ENCODE measurements at regions not wholly inside any gene's neighbourhood (a gene's known extent, or its start where the extent isn't known, plus 50 kb on each side); places are given as distances from the start of the nearest gene placed in this dataset.
"Not testable (repeated sequence)": the region's sequence is repeated elsewhere in the genome, so short reads cannot be mapped to it uniquely, and the experiment has no call there.

GRCh38 chr3:159502986-159503385 lies 485.6 kb upstream of the IL12A start:
- H3K36me3 ChIP-seq: no peaks in the 10 kb centered on the region
- H3K27ac ChIP-seq: no peak overlapping the region
- no peak for DNase-seq
- no peaks in the 10 kb centered on the region for H3K9me3 ChIP-seq
- no peaks in the 10 kb centered on the region for H3K4me1 ChIP-seq
- no peak for TF ChIP-seq CTCF (IDR thresholded peaks at IDR 0.05)
- no peak for ATAC-seq
- no peaks in the 10 kb centered on the region for H3K27me3 ChIP-seq
- intact Hi-C loops (cut with DNase I): no loop called here
- H3K4me3 ChIP-seq: no peak overlapping the region
- 83 to 98% methylated on average over 2 of the region's 2 CpGs for WGBS, 2 donors

GRCh38 chr3:159510988-159511387 lies 477.6 kb upstream of the IL12A start:
- H3K36me3 ChIP-seq; DNase-seq; H3K4me3 ChIP-seq; H3K9me3 ChIP-seq; ATAC-seq; H3K4me1 ChIP-seq; intact Hi-C loops (cut with DNase I); H3K27me3 ChIP-seq; H3K27ac ChIP-seq: not testable (repeated sequence)
- 89 to 94% methylated on average over 7 of the region's 7 CpGs for WGBS, 2 donors

- Histone ChIP-seq H3K9me3 (no peaks in the 10 kb centered on the region), H3K4me1 (no peaks in the 10 kb centered on the region), H3K27ac (no peak overlapping the region), H3K27me3 (peaks cover 0 to 3% (median 0%) of the 10 kb centered on the region in 7 donors), H3K4me3 (no peak overlapping the region), H3K36me3 (no peaks in the 10 kb centered on the region)
- no peak for TF ChIP-seq CTCF (IDR thresholded peaks at IDR 0.05)
- DNase-seq (no peak), ATAC-seq (no peak)
- intact Hi-C loops (cut with DNase I): no loop called here
- WGBS, 2 donors: 58% methylated on average over 6 of the region's 6 CpGs
Measured at GRCh38 chr3:159513444-159513843, 475.2 kb upstream of the IL12A start.

GRCh38 chr3:159513867-159514380 lies 474.7 kb upstream of the IL12A start:
- no peaks in the 10 kb centered on the region for H3K36me3 ChIP-seq
- DNase-seq: no peak
- H3K27ac ChIP-seq: no peak overlapping the region
- intact Hi-C loops (cut with DNase I): no loop called here
- 74 to 80% methylated on average over 5 of the region's 5 CpGs for WGBS, 2 donors
- H3K4me1 ChIP-seq: no peaks in the 10 kb centered on the region
- no peak for TF ChIP-seq CTCF (IDR thresholded peaks at IDR 0.05)
- H3K9me3 ChIP-seq: no peaks in the 10 kb centered on the region
- no peak for ATAC-seq
- H3K4me3 ChIP-seq: no peak overlapping the region
- peaks cover 0 to 3% (median 0%) of the 10 kb centered on the region in 7 donors for H3K27me3 ChIP-seq

- WGBS, 2 donors: 66 to 81% methylated on average over 1 of the region's 1 CpG
- ATAC-seq (no peak), DNase-seq (no peak)
- H3K36me3 ChIP-seq: no peaks in the 10 kb centered on the region
- no peak overlapping the region for H3K27ac ChIP-seq
- TF ChIP-seq CTCF (IDR thresholded peaks at IDR 0.05): no peak
- no peaks in the 10 kb centered on the region for H3K4me1 ChIP-seq
- intact Hi-C loops (cut with DNase I): no loop called here
- no peaks in the 10 kb centered on the region for H3K9me3 ChIP-seq
- peaks cover 0 to 3% (median 0%) of the 10 kb centered on the region in 7 donors for H3K27me3 ChIP-seq
- no peak overlapping the region for H3K4me3 ChIP-seq
Measured at GRCh38 chr3:159517105-159517504, 471.5 kb upstream of the IL12A start.
